ENCODE measurements at regions not wholly inside any gene's neighbourhood (a gene's known extent, or its start where the extent isn't known, plus 50 kb on each side); places are given as distances from the start of the nearest gene placed in this dataset.

DNA sequence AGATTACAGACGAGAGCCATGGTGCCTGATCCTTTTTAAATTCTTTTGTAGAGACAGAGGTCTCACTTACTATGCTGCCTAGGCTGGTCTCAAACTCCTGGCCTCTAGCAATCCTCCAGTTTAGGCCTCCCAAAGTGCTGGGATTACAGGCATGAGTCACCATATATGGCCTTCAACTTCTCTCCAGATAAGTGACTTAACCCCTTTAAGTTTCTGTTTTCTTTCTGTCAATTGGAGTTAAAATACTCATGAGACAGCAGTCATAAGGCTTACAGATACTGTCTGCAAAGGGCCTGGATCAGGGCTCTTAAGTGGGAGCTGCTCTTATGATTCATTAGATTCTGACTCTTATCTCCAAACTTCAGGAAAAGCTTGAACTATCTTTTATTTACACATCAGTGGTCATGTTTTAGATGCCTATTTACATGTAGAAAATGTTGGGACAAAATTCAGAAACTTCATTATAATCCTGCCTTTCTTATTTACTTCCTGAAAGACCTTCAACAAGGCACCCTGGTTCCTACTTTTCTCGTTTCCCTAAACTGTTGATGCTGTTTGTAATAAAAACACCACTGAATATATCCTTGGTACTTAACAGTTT lies 271.5 kb upstream of the TBX3 start:
- H3K27me3 ChIP-seq (ENCODE audit: insufficient read depth, low read depth, low read length), result no peaks in the 10 kb centered on the region
- TF ChIP-seq EP300 (conservative IDR thresholded peaks at IDR 0.05; ENCODE audit: poor library complexity, severe bottlenecking) (no peak), TAF1 (IDR thresholded peaks at IDR 0.05; ENCODE audit: low read depth) (no peak), RAD21 (conservative IDR thresholded peaks at IDR 0.05) (no peak), CTCF (IDR thresholded peaks at IDR 0.05; ENCODE audit: poor library complexity, severe bottlenecking) (no peak), EZH2 (IDR thresholded peaks at IDR 0.05; ENCODE audit: borderline replicate concordance, insufficient read depth, low read length, poor library complexity, severe bottlenecking) (no peak), MXI1 (conservative IDR thresholded peaks at IDR 0.05; ENCODE audit: poor library complexity, severe bottlenecking) (no peak), POLR2AphosphoS5 (IDR thresholded peaks at IDR 0.05) (no peak), SMC3 (conservative IDR thresholded peaks at IDR 0.05; ENCODE audit: poor library complexity) (no peak)
- TF ChIP-seq, protein P1, sequence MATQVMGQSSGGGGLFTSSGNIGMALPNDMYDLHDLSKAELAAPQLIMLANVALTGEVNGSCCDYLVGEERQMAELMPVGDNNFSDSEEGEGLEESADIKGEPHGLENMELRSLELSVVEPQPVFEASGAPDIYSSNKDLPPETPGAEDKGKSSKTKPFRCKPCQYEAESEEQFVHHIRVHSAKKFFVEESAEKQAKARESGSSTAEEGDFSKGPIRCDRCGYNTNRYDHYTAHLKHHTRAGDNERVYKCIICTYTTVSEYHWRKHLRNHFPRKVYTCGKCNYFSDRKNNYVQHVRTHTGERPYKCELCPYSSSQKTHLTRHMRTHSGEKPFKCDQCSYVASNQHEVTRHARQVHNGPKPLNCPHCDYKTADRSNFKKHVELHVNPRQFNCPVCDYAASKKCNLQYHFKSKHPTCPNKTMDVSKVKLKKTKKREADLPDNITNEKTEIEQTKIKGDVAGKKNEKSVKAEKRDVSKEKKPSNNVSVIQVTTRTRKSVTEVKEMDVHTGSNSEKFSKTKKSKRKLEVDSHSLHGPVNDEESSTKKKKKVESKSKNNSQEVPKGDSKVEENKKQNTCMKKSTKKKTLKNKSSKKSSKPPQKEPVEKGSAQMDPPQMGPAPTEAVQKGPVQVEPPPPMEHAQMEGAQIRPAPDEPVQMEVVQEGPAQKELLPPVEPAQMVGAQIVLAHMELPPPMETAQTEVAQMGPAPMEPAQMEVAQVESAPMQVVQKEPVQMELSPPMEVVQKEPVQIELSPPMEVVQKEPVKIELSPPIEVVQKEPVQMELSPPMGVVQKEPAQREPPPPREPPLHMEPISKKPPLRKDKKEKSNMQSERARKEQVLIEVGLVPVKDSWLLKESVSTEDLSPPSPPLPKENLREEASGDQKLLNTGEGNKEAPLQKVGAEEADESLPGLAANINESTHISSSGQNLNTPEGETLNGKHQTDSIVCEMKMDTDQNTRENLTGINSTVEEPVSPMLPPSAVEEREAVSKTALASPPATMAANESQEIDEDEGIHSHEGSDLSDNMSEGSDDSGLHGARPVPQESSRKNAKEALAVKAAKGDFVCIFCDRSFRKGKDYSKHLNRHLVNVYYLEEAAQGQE (IDR thresholded peaks at IDR 0.05; ENCODE audit: borderline replicate concordance), result no peak
- no peak overlapping the region for H3K4me3 ChIP-seq (ENCODE audit: low read length)
- H3F3A ChIP-seq (ENCODE audit: insufficient read depth, low read length, poor library complexity, severe bottlenecking), result no peaks in the 10 kb centered on the region
- no peaks in the 10 kb centered on the region for H3K79me2 ChIP-seq (replicated peaks; ENCODE audit: insufficient read depth, low read length)
- no peak overlapping the region for H3K9ac ChIP-seq (ENCODE audit: low read length)
- no peak overlapping the region for H2AFZ ChIP-seq (ENCODE audit: low read depth, low read length)
- H3K36me3 ChIP-seq (ENCODE audit: insufficient read depth, low read length), result no peaks in the 10 kb centered on the region
- H4K20me1 ChIP-seq (ENCODE audit: insufficient read depth), result no peaks in the 10 kb centered on the region
- no peak overlapping the region for H3K4me2 ChIP-seq (ENCODE audit: low read length)
- no peak overlapping the region for H3K27ac ChIP-seq (ENCODE audit: low read length)
- no peaks in the 10 kb centered on the region for H3K9me2 ChIP-seq (ENCODE audit: insufficient read depth, low read length)
- H3K9me3 ChIP-seq (ENCODE audit: low read length), result no peaks in the 10 kb centered on the region

DNA sequence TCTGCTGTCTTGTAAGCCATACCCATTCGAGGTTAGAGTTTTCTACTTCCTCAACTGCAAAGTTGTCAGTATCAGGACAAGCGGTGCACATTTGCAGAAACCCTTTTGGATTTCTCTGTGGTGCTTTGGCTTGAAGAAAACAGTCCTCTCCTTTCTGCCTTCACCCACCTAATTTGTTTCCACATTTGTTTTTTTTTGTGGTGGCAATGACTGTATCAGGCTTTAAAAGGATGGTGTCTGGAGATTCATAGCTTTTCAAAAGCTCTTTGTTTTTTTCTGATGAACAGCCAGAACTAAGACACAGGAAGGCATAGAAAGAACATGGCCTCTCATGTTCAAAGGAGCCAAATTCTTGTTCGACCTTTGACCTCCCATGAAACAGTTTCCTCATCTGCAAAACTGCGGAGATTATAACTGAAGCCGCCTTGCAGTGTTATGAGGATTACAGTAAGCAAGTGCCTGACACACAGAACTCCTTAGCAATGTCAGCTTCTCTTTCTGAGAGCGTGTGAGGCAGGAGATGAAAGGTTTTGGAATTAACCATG lies 270.6 kb upstream of the TBX3 start:
- no peaks in the 10 kb centered on the region for H3K27me3 ChIP-seq (ENCODE audit: insufficient read depth, low read depth, low read length)
- no peaks in the 10 kb centered on the region for H3K79me2 ChIP-seq (replicated peaks; ENCODE audit: insufficient read depth, low read length)
- H4K20me1 ChIP-seq (ENCODE audit: insufficient read depth), result no peaks in the 10 kb centered on the region

More for the DNA sequence above, 270.6 kb upstream of the TBX3 start:
- no peaks in the 10 kb centered on the region for H3K9me2 ChIP-seq (ENCODE audit: insufficient read depth, low read length)
- TF ChIP-seq POLR2AphosphoS5 (IDR thresholded peaks at IDR 0.05), result no peak
- TF ChIP-seq MXI1 (conservative IDR thresholded peaks at IDR 0.05; ENCODE audit: poor library complexity, severe bottlenecking), result no peak
- TF ChIP-seq SMC3 (conservative IDR thresholded peaks at IDR 0.05; ENCODE audit: poor library complexity), result no peak
- no peak for TF ChIP-seq CTCF (IDR thresholded peaks at IDR 0.05; ENCODE audit: poor library complexity, severe bottlenecking)
- TF ChIP-seq, protein P1 (IDR thresholded peaks at IDR 0.05; ENCODE audit: borderline replicate concordance), result no peak
- TF ChIP-seq TAF1 (IDR thresholded peaks at IDR 0.05; ENCODE audit: low read depth), result no peak
- TF ChIP-seq EP300 (conservative IDR thresholded peaks at IDR 0.05; ENCODE audit: poor library complexity, severe bottlenecking), result no peak
- TF ChIP-seq RAD21 (conservative IDR thresholded peaks at IDR 0.05), result no peak
- no peak for TF ChIP-seq EZH2 (IDR thresholded peaks at IDR 0.05; ENCODE audit: borderline replicate concordance, insufficient read depth, low read length, poor library complexity, severe bottlenecking)
- no peaks in the 10 kb centered on the region for H3K9me3 ChIP-seq (ENCODE audit: low read length)
- H2AFZ ChIP-seq (ENCODE audit: low read depth, low read length), result no peak overlapping the region
- H3F3A ChIP-seq (ENCODE audit: insufficient read depth, low read length, poor library complexity, severe bottlenecking), result no peaks in the 10 kb centered on the region
- no peak overlapping the region for H3K9ac ChIP-seq (ENCODE audit: low read length)
- H3K36me3 ChIP-seq (ENCODE audit: insufficient read depth, low read length), result no peaks in the 10 kb centered on the region
- no peak overlapping the region for H3K4me3 ChIP-seq (ENCODE audit: low read length)
- no peak overlapping the region for H3K4me2 ChIP-seq (ENCODE audit: low read length)
- no peak overlapping the region for H3K27ac ChIP-seq (ENCODE audit: low read length)
